ENCODE measurements at regions not wholly inside any gene's neighbourhood (a gene's known extent, or its start where the extent isn't known, plus 50 kb on each side); places are given as distances from the start of the nearest gene placed in this dataset.

GRCh38 chr17:77501751-77502625, 361.2 kb downstream of the SEC14L1 start:
- no peak for DNase-seq (ENCODE audit: low read depth in 2 of 2)

GRCh38 chr17:77502626-77503292, 362.0 kb downstream of the SEC14L1 start:
- no peak for DNase-seq (ENCODE audit: low read depth in 2 of 2)

GRCh38 chr17:77503293-77503655, 362.5 kb downstream of the SEC14L1 start:
- DNase-seq (ENCODE audit: low read depth in 2 of 2), result no peak

- DNase-seq (ENCODE audit: low read depth in 2 of 2), result no peak
These were observed 363.3 kb downstream of the SEC14L1 start for GRCh38 chr17:77503916-77504651.

- DNase-seq (ENCODE audit: low read depth in 2 of 2), result no peak
These were observed 363.9 kb downstream of the SEC14L1 start for GRCh38 chr17:77504652-77505155.

GRCh38 chr17:77505181-77505639, 364.4 kb downstream of the SEC14L1 start:
- DNase-seq (ENCODE audit: low read depth in 2 of 2), result no peak

GRCh38 chr17:77506371-77506991, 365.7 kb downstream of the SEC14L1 start:
- DNase-seq (ENCODE audit: low read depth in 2 of 2), result no peak

- DNase-seq (ENCODE audit: low read depth in 2 of 2), result no peak
These were observed 366.5 kb downstream of the SEC14L1 start for GRCh38 chr17:77507111-77507885.

- DNase-seq (ENCODE audit: low read depth in 2 of 2), result no peak
These were observed 367.4 kb downstream of the SEC14L1 start for GRCh38 chr17:77508047-77508715.

GRCh38 chr17:77509089-77509488, 368.3 kb downstream of the SEC14L1 start:
- no peak for DNase-seq (ENCODE audit: low read depth in 2 of 2)

GRCh38 chr17:77509599-77509998, 368.8 kb downstream of the SEC14L1 start:
- no peak for DNase-seq (ENCODE audit: low read depth in 2 of 2)

GRCh38 chr17:77510133-77510796, 369.5 kb downstream of the SEC14L1 start:
- no peak for DNase-seq (ENCODE audit: low read depth in 2 of 2)

- no peak for DNase-seq (ENCODE audit: low read depth in 2 of 2)
These were observed 370.8 kb downstream of the SEC14L1 start for GRCh38 chr17:77511514-77512061.

GRCh38 chr17:77512062-77512946, 371.5 kb downstream of the SEC14L1 start:
- no peak for DNase-seq (ENCODE audit: low read depth in 2 of 2)

- no peak for DNase-seq (ENCODE audit: low read depth in 2 of 2)
These were observed 372.3 kb downstream of the SEC14L1 start for GRCh38 chr17:77513045-77513444.

GRCh38 chr17:77515227-77515626, 374.5 kb downstream of the SEC14L1 start:
- no peak for DNase-seq (ENCODE audit: low read depth in 2 of 2)

GRCh38 chr17:77516902-77517301, 376.1 kb downstream of the SEC14L1 start:
- no peak for DNase-seq (ENCODE audit: low read depth in 2 of 2)

- no peak for DNase-seq (ENCODE audit: low read depth in 2 of 2)
These were observed 380.3 kb downstream of the SEC14L1 start for GRCh38 chr17:77521076-77521475.
